H9 (cell line): ENCODE measurements at regions not wholly inside any gene's neighbourhood (a gene's known extent, or its start where the extent isn't known, plus 50 kb on each side); places are given as distances from the start of the nearest gene placed in this dataset.
A peak's percentile ranks its signal among the peaks of the same experiment; 100 is the strongest.

Experiments used
- DNase-seq: peaks from one replicate; pipeline ENCODE4 v3.0.0-alpha.2; 2017
- H2AFZ ChIP-seq: one replicate; pipeline ENCODE4 v1.6.1; 2013; ENCODE audit warnings: mild to moderate bottlenecking, low read length, control low read depth, moderate library complexity
- H2AK5ac ChIP-seq: 2 replicates; pipeline ENCODE4 v1.6.1; 2013; ENCODE audit warnings: low read length, control low read depth, mixed read lengths; ENCODE audit not compliant: insufficient read length
- H2BK120ac ChIP-seq: one replicate; pipeline ENCODE4 v1.6.1; 2013; ENCODE audit warnings: low read depth, mild to moderate bottlenecking, low read length, control low read depth, inconsistent platforms; ENCODE audit not compliant: poor library complexity, severe bottlenecking
- H2BK12ac ChIP-seq: 2 replicates; pipeline ENCODE4 v1.6.1; 2013; ENCODE audit warnings: low read length, control low read depth, mixed read lengths, low read depth; ENCODE audit not compliant: insufficient read length
- H2BK15ac ChIP-seq: 2 replicates; pipeline ENCODE4 v1.6.1; 2013; ENCODE audit warnings: low read depth, low read length, control low read depth
- H2BK20ac ChIP-seq: one replicate; pipeline ENCODE4 v1.6.1; 2013; ENCODE audit warnings: low read depth, mild to moderate bottlenecking, low read length, control low read depth, inconsistent platforms; ENCODE audit not compliant: poor library complexity, severe bottlenecking
- H2BK5ac ChIP-seq: 2 replicates; pipeline ENCODE4 v1.6.1; 2013; ENCODE audit warnings: low read length, control low read depth, mixed read lengths; ENCODE audit not compliant: insufficient read length
- H3K14ac ChIP-seq: 2 replicates; pipeline ENCODE4 v1.6.1; 2013; ENCODE audit warnings: low read length, control low read depth; ENCODE audit not compliant: insufficient read depth
- H3K18ac ChIP-seq: 2 replicates; pipeline ENCODE4 v1.6.1; 2013; ENCODE audit warnings: low read depth, mild to moderate bottlenecking, mixed read lengths, low read length, control low read depth; ENCODE audit not compliant: insufficient read length
- H3K23ac ChIP-seq: 2 replicates; pipeline ENCODE4 v1.6.1; 2013; ENCODE audit warnings: low read length, control low read depth, mixed read lengths, low read depth; ENCODE audit not compliant: insufficient read length
- H3K23me2 ChIP-seq: 2 replicates; pipeline ENCODE4 v1.6.1; 2013; ENCODE audit warnings: low read depth, mild to moderate bottlenecking, mixed read lengths, low read length, control low read depth; ENCODE audit not compliant: insufficient read length, poor library complexity, severe bottlenecking
- H3K27ac ChIP-seq: 2 replicates; pipeline ENCODE4 v1.5.1; 2013; ENCODE audit warnings: low read length, control low read depth, mixed read lengths, low read depth; ENCODE audit not compliant: insufficient read length
- H3K27me3 ChIP-seq: 2 replicates; pipeline ENCODE4 v1.6.1; 2013; ENCODE audit warnings: low read length, control low read depth, inconsistent platforms; ENCODE audit not compliant: insufficient read depth
- H3K4ac ChIP-seq: 2 replicates; pipeline ENCODE4 v1.6.1; 2013; ENCODE audit warnings: low read depth, mild to moderate bottlenecking, control low read depth, inconsistent platforms, low read length, moderate library complexity
- H3K4me1 ChIP-seq: 2 replicates; pipeline ENCODE4 v1.6.1; 2013; ENCODE audit warnings: low read length, control low read depth, inconsistent platforms; ENCODE audit not compliant: insufficient read depth
- H3K4me2 ChIP-seq: 2 replicates; pipeline ENCODE4 v1.6.1; 2013; ENCODE audit warnings: low read length, control low read depth, mixed read lengths; ENCODE audit not compliant: insufficient read length, insufficient read depth
- H3K56ac ChIP-seq: 2 replicates; pipeline ENCODE4 v1.6.1; 2013; ENCODE audit warnings: low read depth, mild to moderate bottlenecking, mixed read lengths, low read length, control low read depth; ENCODE audit not compliant: insufficient read length
- H3K79me1 ChIP-seq: 2 replicates; pipeline ENCODE4 v1.6.1; 2013; ENCODE audit warnings: low read depth, mild to moderate bottlenecking, moderate library complexity, low read length, control low read depth, inconsistent platforms; ENCODE audit not compliant: insufficient read depth, poor library complexity, severe bottlenecking
- H3K79me2 ChIP-seq: 2 replicates; pipeline ENCODE4 v1.6.1; 2013; ENCODE audit warnings: low read length, control low read depth, inconsistent platforms; ENCODE audit not compliant: insufficient read depth
- H3K9ac ChIP-seq: 2 replicates; pipeline ENCODE4 v1.6.1; 2013; ENCODE audit warnings: low read length, control low read depth, mixed read lengths; ENCODE audit not compliant: insufficient read length; ENCODE audit errors: extremely low read depth
- H3K9me3 ChIP-seq: one replicate; pipeline ENCODE4 v1.6.1; 2013; ENCODE audit warnings: low read depth, low read length, inconsistent platforms; ENCODE audit not compliant: control insufficient read depth
- H3T11ph ChIP-seq: one replicate; pipeline ENCODE4 v1.6.1; 2013; ENCODE audit warnings: mild to moderate bottlenecking, low read length, control low read depth, inconsistent platforms
- H4K20me1 ChIP-seq: one replicate; pipeline ENCODE4 v1.6.1; 2013; ENCODE audit not compliant: control insufficient read depth, insufficient read length, insufficient read depth
- H4K5ac ChIP-seq: 2 replicates; pipeline ENCODE4 v1.6.1; 2013; ENCODE audit warnings: low read depth, mild to moderate bottlenecking, mixed read lengths, low read length, control low read depth; ENCODE audit not compliant: insufficient read length
- H4K8ac ChIP-seq: replicated peaks from 2 replicates; pipeline ENCODE4 v1.6.1; 2013; ENCODE audit warnings: low read length, control low read depth, mixed read lengths, low read depth; ENCODE audit not compliant: insufficient read length
- H4K91ac ChIP-seq: 2 replicates; pipeline ENCODE4 v1.6.1; 2013; ENCODE audit warnings: low read depth, mild to moderate bottlenecking, moderate library complexity, mixed read lengths, low read length, control low read depth; ENCODE audit not compliant: insufficient read length
- H3K27ac Mint-ChIP-seq, 3 experiments: 2 replicates in 2 of 3; 3 replicates in 1 of 3; pipeline ENCODE4 v1.8.0; 2020 to 2021; ENCODE audit warnings: mixed read lengths in 3 of 3, mild to moderate bottlenecking in 1 of 3, moderate library complexity in 1 of 3
- H3K27me3 Mint-ChIP-seq: 2 replicates; pipeline ENCODE4 v1.8.0; 2021; ENCODE audit warnings: low read depth, mild to moderate bottlenecking, moderate library complexity, mixed read lengths
- H3K36me3 Mint-ChIP-seq, 3 experiments: 2 replicates in 2 of 3; 3 replicates in 1 of 3; pipeline ENCODE4 v1.8.0; 2020 to 2021; ENCODE audit warnings: low read depth in 3 of 3, mixed read lengths in 3 of 3; ENCODE audit not compliant: insufficient read depth in 1 of 3
- H3K4me1 Mint-ChIP-seq, 2 experiments: 2 replicates each; pipeline ENCODE4 v1.8.0; 2020; ENCODE audit warnings: mixed read lengths in 2 of 2
- H3K4me3 Mint-ChIP-seq, 2 experiments: 2 replicates in 1 of 2; 3 replicates in 1 of 2; pipeline ENCODE4 v1.8.0; 2020 to 2021; ENCODE audit warnings: mild to moderate bottlenecking in 2 of 2, mixed read lengths in 2 of 2, moderate library complexity in 1 of 2
- H3K9me3 Mint-ChIP-seq, 2 experiments: 2 replicates in 1 of 2; 3 replicates in 1 of 2; pipeline ENCODE4 v1.8.0; 2020; ENCODE audit warnings: mild to moderate bottlenecking in 2 of 2, mixed read lengths in 2 of 2, moderate library complexity in 1 of 2
- WGBS: extraction: QIAGEN DNeasy Blood & Tissue Kit; methylation state at CpG from one replicate; pipeline ENCODE4 v1.1.7; 2013; ENCODE audit warnings: missing lambda C conversion rate, low lambda C conversion rate, mixed read lengths; ENCODE audit not compliant: insufficient read length; ENCODE audit errors: extremely low coverage; 5-methylcytosine and 5-hydroxymethylcytosine counted together
- TF ChIP-seq, protein P1 (sequence below): fragments of 200-600 bp; sonication (generic); conservative IDR thresholded peaks from 3 replicates; pipeline ENCODE4 v1.8.0; 2021; ENCODE audit warnings: antibody characterized with exemption, mild to moderate bottlenecking

- no peak overlapping the region for H3K23ac ChIP-seq
- no peak overlapping the region for H3K14ac ChIP-seq
- H2BK5ac ChIP-seq: peak overlapping the region; percentile 69
- TF ChIP-seq, protein P1, sequence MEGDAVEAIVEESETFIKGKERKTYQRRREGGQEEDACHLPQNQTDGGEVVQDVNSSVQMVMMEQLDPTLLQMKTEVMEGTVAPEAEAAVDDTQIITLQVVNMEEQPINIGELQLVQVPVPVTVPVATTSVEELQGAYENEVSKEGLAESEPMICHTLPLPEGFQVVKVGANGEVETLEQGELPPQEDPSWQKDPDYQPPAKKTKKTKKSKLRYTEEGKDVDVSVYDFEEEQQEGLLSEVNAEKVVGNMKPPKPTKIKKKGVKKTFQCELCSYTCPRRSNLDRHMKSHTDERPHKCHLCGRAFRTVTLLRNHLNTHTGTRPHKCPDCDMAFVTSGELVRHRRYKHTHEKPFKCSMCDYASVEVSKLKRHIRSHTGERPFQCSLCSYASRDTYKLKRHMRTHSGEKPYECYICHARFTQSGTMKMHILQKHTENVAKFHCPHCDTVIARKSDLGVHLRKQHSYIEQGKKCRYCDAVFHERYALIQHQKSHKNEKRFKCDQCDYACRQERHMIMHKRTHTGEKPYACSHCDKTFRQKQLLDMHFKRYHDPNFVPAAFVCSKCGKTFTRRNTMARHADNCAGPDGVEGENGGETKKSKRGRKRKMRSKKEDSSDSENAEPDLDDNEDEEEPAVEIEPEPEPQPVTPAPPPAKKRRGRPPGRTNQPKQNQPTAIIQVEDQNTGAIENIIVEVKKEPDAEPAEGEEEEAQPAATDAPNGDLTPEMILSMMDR: no peak
- peaks cover 37% of the 10 kb centered on the region for H3K4me1 ChIP-seq
- H3K79me2 ChIP-seq: no peaks in the 10 kb centered on the region
- peak overlapping the region; percentile 69 for H3K18ac ChIP-seq
- no peak overlapping the region for H3T11ph ChIP-seq
- peak overlapping the region; percentile 18 for H3K4me2 ChIP-seq
- H2BK12ac ChIP-seq: peak overlapping the region; percentile 74
- no CpG with 5 or more reads among the region's 7 CpGs for WGBS
- H3K27me3 Mint-ChIP-seq: no peaks in the 10 kb centered on the region
- H3K9ac ChIP-seq: no peak overlapping the region
- H3K27ac Mint-ChIP-seq: peak overlapping the region; percentile 69 to 99 (median 97)
- no peaks in the 10 kb centered on the region for H3K9me3 ChIP-seq
- H3K79me1 ChIP-seq: no peaks in the 10 kb centered on the region
- H2AFZ ChIP-seq: no peak overlapping the region
- H2AK5ac ChIP-seq: peak overlapping the region; percentile 97
- no peaks in the 10 kb centered on the region for H4K20me1 ChIP-seq
- peak overlapping the region in 1 of 2 experiments; percentile 59; a peak in 3 of 5 replicates for H3K4me3 Mint-ChIP-seq
- H3K56ac ChIP-seq: peak overlapping the region; percentile 95
- H3K9me3 Mint-ChIP-seq: peaks cover 0 to 42% of the 10 kb centered on the region in 2 experiments; a peak in 2 of 5 replicates
- H3K4me1 Mint-ChIP-seq: peaks cover 53 to 64% of the 10 kb centered on the region in 2 experiments
- peak overlapping the region; percentile 95 for H3K27ac ChIP-seq
- peak overlapping the region; percentile 47; the same call in 1 of the 2 replicates for H3K4ac ChIP-seq
- no peaks in the 10 kb centered on the region for H3K23me2 ChIP-seq
- no peaks in the 10 kb centered on the region for H3K27me3 ChIP-seq
- peaks cover 0 to 4% (median 0%) of the 10 kb centered on the region in 3 experiments; a peak in 2 of 7 replicates for H3K36me3 Mint-ChIP-seq
- no peak overlapping the region for H4K5ac ChIP-seq
- peak overlapping the region; percentile 88 for H4K91ac ChIP-seq
- DNase-seq: peak; percentile 87
- H2BK15ac ChIP-seq: no peak overlapping the region
- no peak overlapping the region for H2BK20ac ChIP-seq
- no peak overlapping the region for H2BK120ac ChIP-seq
- H4K8ac ChIP-seq: no peak overlapping the region
Observed at GRCh38 chrX:107561468-107562215, 66.7 kb upstream of the PRPS1 start.
